IMR-90 (cell line): ENCODE measurements at regions not wholly inside any gene's neighbourhood (a gene's known extent, or its start where the extent isn't known, plus 50 kb on each side); places are given as distances from the start of the nearest gene placed in this dataset.

Experiments
- ATAC-seq: fragments of 200-7000 bp; cut with Tn5 transposase; 2 replicates; pipeline ENCODE4 v1.9.1; 2020; ENCODE audit warnings: low read depth, mild to moderate bottlenecking, moderate library complexity
- BruUV-seq: library from RNA; stranded (reverse); fragments of 400-500 nt; replicated peaks from 2 replicates; lab custom pipeline; 2021; lab: Mats Ljungman, UMichigan
- CTCF ChIA-PET: fragments of 300-600 bp; formaldehyde crosslinking; extraction: SDS; loops from one replicate; lab custom pipeline; 2021; ENCODE audit warnings: antibody characterized with exemption; lab: Yijun Ruan, JAX
- POLR2A ChIA-PET: fragments of 300-600 bp; sonication (Branson Sonifier 250); formaldehyde crosslinking; loops from one replicate; lab custom pipeline; 2022; ENCODE audit warnings: antibody characterized with exemption; ENCODE audit not compliant: unreplicated experiment; lab: Charles Lee
- DNase-seq: peaks from one replicate; pipeline ENCODE4 v3.0.0; 2013
- H2AFZ ChIP-seq: replicated peaks from 2 replicates; pipeline ENCODE3; 2013; ENCODE audit warnings: low read length, mild to moderate bottlenecking; ENCODE audit not compliant: poor library complexity
- H2AK5ac ChIP-seq: 2 replicates; pipeline ENCODE4 v1.6.1; 2013; ENCODE audit warnings: low read depth, low read length, inconsistent platforms
- H2AK9ac ChIP-seq: replicated peaks from 2 replicates; pipeline ENCODE3; 2013; ENCODE audit warnings: mild to moderate bottlenecking, low read depth, low read length, moderate library complexity; ENCODE audit not compliant: poor library complexity
- H2BK120ac ChIP-seq: 2 replicates; pipeline ENCODE4 v1.6.1; 2013; ENCODE audit warnings: low read depth, low read length, inconsistent platforms
- H2BK15ac ChIP-seq: 3 replicates; pipeline ENCODE4 v1.6.1; 2013; ENCODE audit warnings: low read depth, low read length, inconsistent platforms
- H2BK20ac ChIP-seq: 2 replicates; pipeline ENCODE4 v1.6.1; 2013; ENCODE audit warnings: low read depth, mild to moderate bottlenecking, inconsistent platforms, low read length, moderate library complexity
- H2BK5ac ChIP-seq: 2 replicates; pipeline ENCODE4 v1.6.1; 2013; ENCODE audit warnings: mild to moderate bottlenecking, low read depth, low read length, inconsistent platforms; ENCODE audit not compliant: poor library complexity, severe bottlenecking
- H3K14ac ChIP-seq: replicated peaks from 2 replicates; pipeline ENCODE4 v1.6.1; 2013; ENCODE audit warnings: low read depth, low read length, inconsistent platforms
- H3K18ac ChIP-seq: 2 replicates; pipeline ENCODE4 v1.6.1; 2013; ENCODE audit warnings: low read depth, low read length, control low read depth
- H3K23ac ChIP-seq: 2 replicates; pipeline ENCODE4 v1.6.1; 2013; ENCODE audit warnings: low read depth, low read length, inconsistent platforms
- H3K27ac ChIP-seq: 2 replicates; pipeline ENCODE4 v1.5.1; 2013; ENCODE audit warnings: mild to moderate bottlenecking, control low read depth, low read length; ENCODE audit not compliant: insufficient read depth
- H3K27me3 ChIP-seq: 2 replicates; pipeline ENCODE4 v1.6.1; 2013; ENCODE audit warnings: low read length; ENCODE audit not compliant: control insufficient read depth, insufficient read depth
- H3K36me3 ChIP-seq: 2 replicates; pipeline ENCODE4 v1.6.1; 2013; ENCODE audit warnings: low read length, mixed read lengths; ENCODE audit not compliant: control insufficient read depth, insufficient read depth
- H3K4ac ChIP-seq: 2 replicates; pipeline ENCODE4 v1.6.1; 2013; ENCODE audit warnings: low read depth, low read length, inconsistent platforms
- H3K4me1 ChIP-seq: 2 replicates; pipeline ENCODE4 v1.6.1; 2013; ENCODE audit warnings: low read length, mixed read lengths; ENCODE audit not compliant: control insufficient read depth, insufficient read depth
- H3K4me2 ChIP-seq: 2 replicates; pipeline ENCODE4 v1.6.1; 2013; ENCODE audit warnings: low read depth, mild to moderate bottlenecking, control low read depth, low read length, moderate library complexity
- H3K4me3 ChIP-seq: 2 replicates; pipeline ENCODE4 v1.5.1; 2013; ENCODE audit warnings: low read depth, mild to moderate bottlenecking, control low read depth, low read length, moderate library complexity; ENCODE audit not compliant: insufficient read depth
- H3K56ac ChIP-seq: 2 replicates; pipeline ENCODE4 v1.6.1; 2013; ENCODE audit warnings: low read length, inconsistent platforms; ENCODE audit not compliant: insufficient read depth; ENCODE audit errors: extremely low read depth
- H3K79me1 ChIP-seq, 2 experiments: 2 replicates each; pipeline ENCODE4 v1.6.1; 2013; ENCODE audit warnings: low read length in 2 of 2, inconsistent platforms in 1 of 2, low read depth in 1 of 2
- H3K9ac ChIP-seq: 2 replicates; pipeline ENCODE4 v1.6.1; 2013; ENCODE audit warnings: low read depth, low read length, control low read depth
- H3K9me1 ChIP-seq: 2 replicates; pipeline ENCODE4 v1.6.1; 2013; ENCODE audit warnings: low read length, inconsistent platforms; ENCODE audit not compliant: insufficient read depth
- H3K9me3 ChIP-seq: 2 replicates; pipeline ENCODE4 v1.6.1; 2013; ENCODE audit warnings: low read length; ENCODE audit not compliant: control insufficient read depth, insufficient read depth
- H4K20me1 ChIP-seq: 2 replicates; pipeline ENCODE4 v1.6.1; 2013; ENCODE audit warnings: low read length, inconsistent platforms; ENCODE audit not compliant: insufficient read depth
- H4K5ac ChIP-seq: 2 replicates; pipeline ENCODE4 v1.6.1; 2013; ENCODE audit warnings: mild to moderate bottlenecking, low read depth, low read length, control low read depth
- H4K8ac ChIP-seq, 2 experiments: 2 replicates each; pipeline ENCODE4 v1.6.1; 2013; ENCODE audit warnings: low read depth in 2 of 2, low read length in 2 of 2, control low read depth in 1 of 2, inconsistent platforms in 1 of 2
- H4K91ac ChIP-seq: 2 replicates; pipeline ENCODE4 v1.6.1; 2013; ENCODE audit warnings: low read depth, low read length, inconsistent platforms; ENCODE audit not compliant: insufficient read depth
- CEBPB ChIP-seq: IDR thresholded peaks from 2 replicates; pipeline ENCODE4 v1.6.1; 2012; ENCODE audit warnings: low read depth, low read length, improper control_type of control experiment
- ELK1 ChIP-seq: fragments of 150-350 bp; IDR thresholded peaks from 2 replicates; pipeline ENCODE4 v1.6.1; 2016; ENCODE audit warnings: low read depth, mild to moderate bottlenecking, low read length, moderate library complexity, borderline replicate concordance
- POLR2A ChIP-seq: IDR thresholded peaks from 2 replicates; pipeline ENCODE4 v1.6.1; 2012; ENCODE audit warnings: mild to moderate bottlenecking, low read depth, low read length
- RFX5 ChIP-seq: IDR thresholded peaks from 2 replicates; pipeline ENCODE4 v1.8.0; 2012; ENCODE audit warnings: low read depth, mild to moderate bottlenecking, low read length, moderate library complexity
- SMC3 ChIP-seq: fragments of 150-350 bp; IDR thresholded peaks from 2 replicates; pipeline ENCODE4 v1.6.1; 2016; ENCODE audit warnings: low read depth, mild to moderate bottlenecking, antibody characterized with exemption, low read length, moderate library complexity
- WGBS, 2 experiments: methylation state at CpG; one replicate each; pipeline versions ENCODE4 v1.1.5 to v1.1.7; 2013; ENCODE audit warnings: missing lambda C conversion rate in 2 of 2; ENCODE audit not compliant: insufficient read length in 1 of 2; ENCODE audit errors: extremely low coverage in 2 of 2; 5-methylcytosine and 5-hydroxymethylcytosine counted together
- dilution Hi-C: fragments of 300-500 bp; cut with HindIII; formaldehyde crosslinking; loops from one replicate; pipeline ENCODE4 v1.14.3; 2018; ENCODE audit warnings: low sequenced_read_pairs; ENCODE audit not compliant: unreplicated experiment
- in situ Hi-C: fragments of 300-500 bp; cut with MboI; formaldehyde crosslinking; loops from 3 replicates; pipeline ENCODE4 v1.14.3; 2019; ENCODE audit warnings: low sequenced_read_pairs, inconsistent platforms, mixed read lengths
- intact Hi-C: fragments of 100-400 bp; cut with micrococcal nuclease; formaldehyde crosslinking; loops from 2 replicates; pipeline ENCODE4 v1.10.0; 2022

DNA sequence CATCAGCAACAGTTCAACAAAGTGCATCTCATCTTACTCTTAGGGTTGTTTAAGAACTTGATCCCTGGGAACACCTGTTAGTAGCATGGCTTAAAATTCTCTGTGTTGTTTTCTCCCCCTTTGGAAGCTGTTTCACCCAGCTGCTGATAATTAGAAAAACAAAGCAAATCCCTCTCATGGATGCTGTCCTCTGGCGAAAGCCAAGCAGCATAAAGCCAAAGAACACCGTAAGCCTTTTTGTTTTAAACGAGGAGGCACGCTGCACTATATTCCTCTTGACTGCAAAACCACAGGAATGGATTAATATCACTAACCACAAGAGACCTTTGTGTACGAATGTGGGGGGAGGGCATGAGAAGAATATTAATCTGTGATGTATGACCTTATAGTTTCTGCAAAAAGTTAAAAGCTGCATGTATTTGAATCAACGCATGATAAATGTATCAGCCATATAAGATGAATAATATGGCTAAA lies 923.2 kb downstream of the LTN1 start:
- no peaks in the 10 kb centered on the region for H3K79me1 ChIP-seq
- WGBS, 2 experiments, result no CpG with 5 or more reads among the region's 6 CpGs
- in situ Hi-C loops, result loop anchor here (25.0 kb wide), 2 partner anchors 668 to 868 kb away; no protein-coding TSS in a partner anchor
- H2BK15ac ChIP-seq, result no peak overlapping the region
- H3K9me1 ChIP-seq, result peaks cover 3% of the 10 kb centered on the region; the same call in 1 of the 2 replicates
- no TSS peak for BruUV-seq
- 0 out of 4 replicates have a peak overlapping the region, but pooled peaks of 1 of the 2 experiments have one; percentile 16 for H4K8ac ChIP-seq
- DNase-seq, result peak; percentile 83
- H3K23ac ChIP-seq, result peak overlapping the region; percentile 22; the same call in 1 of the 2 replicates
- H3K9me3 ChIP-seq, result peaks cover 4% of the 10 kb centered on the region; the same call in 1 of the 2 replicates
- peak overlapping the region; percentile 90 for H2BK20ac ChIP-seq
- no peaks in the 10 kb centered on the region for H3K27me3 ChIP-seq
- H2AFZ ChIP-seq, result no peak overlapping the region
- no peak overlapping the region for H2AK5ac ChIP-seq
- intact Hi-C loops, result loop anchor here (5.0 to 10.0 kb wide), 5 partner anchors 45 to 505 kb away; no protein-coding TSS in a partner anchor
- TF ChIP-seq SMC3 (no peak), CEBPB (no peak), POLR2A (no peak), ELK1 (no peak), RFX5 (no peak)
- no peak overlapping the region for H3K4me3 ChIP-seq
- H3K56ac ChIP-seq, result peak overlapping the region; percentile 45; the same call in 1 of the 2 replicates
- H3K18ac ChIP-seq, result peak overlapping the region; percentile 39
- dilution Hi-C loops, result no loop called here
- H3K36me3 ChIP-seq, result no peaks in the 10 kb centered on the region
- no peaks in the 10 kb centered on the region for H4K20me1 ChIP-seq
- H3K4ac ChIP-seq, result peak overlapping the region; percentile 22; the same call in 1 of the 2 replicates
- ATAC-seq, result peak; percentile 88
- H2BK120ac ChIP-seq, result peak overlapping the region; percentile 82
- H3K4me2 ChIP-seq, result peak overlapping the region; percentile 43
- H3K4me1 ChIP-seq, result peaks cover 8% of the 10 kb centered on the region
- H4K5ac ChIP-seq, result peak overlapping the region; percentile 61; the same call in 1 of the 2 replicates
- no peak overlapping the region for H2AK9ac ChIP-seq
- peak overlapping the region; percentile 3 for H3K14ac ChIP-seq
- ChIA-PET POLR2A (no interaction called here), CTCF (interaction anchor here (0.6 kb wide), 1 partner anchor 942 kb away, joined by 7 read pairs; no protein-coding TSS in a partner anchor)
- H3K9ac ChIP-seq, result peak overlapping the region; percentile 6; the same call in 1 of the 2 replicates
- peak overlapping the region; percentile 46; the same call in 1 of the 2 replicates for H3K27ac ChIP-seq
- H2BK5ac ChIP-seq, result peak overlapping the region; percentile 66
- peak overlapping the region; percentile 45; the same call in 1 of the 2 replicates for H4K91ac ChIP-seq
